NCI-H1105 (cell line): ENCODE measurements at regions not wholly inside any gene's neighbourhood (a gene's known extent, or its start where the extent isn't known, plus 50 kb on each side); places are given as distances from the start of the nearest gene placed in this dataset.
"Not testable (repeated sequence)": the region's sequence is repeated elsewhere in the genome, so short reads cannot be mapped to it uniquely, and the experiment has no call there.

Experiments
- DNase-seq: peaks from one replicate; lab custom pipeline; 2025; lab: John Stamatoyannopoulos, UW

- DNase-seq = no peak
These were observed 167.9 kb downstream of the NRN1 start for GRCh38 chr6:5838656-5839396.

- no peak for DNase-seq
These were observed 169.4 kb downstream of the NRN1 start for GRCh38 chr6:5837323-5837722.

GRCh38 chr6:5836597-5836996 lies 170.1 kb downstream of the NRN1 start:
- not testable (repeated sequence) for DNase-seq

DNA sequence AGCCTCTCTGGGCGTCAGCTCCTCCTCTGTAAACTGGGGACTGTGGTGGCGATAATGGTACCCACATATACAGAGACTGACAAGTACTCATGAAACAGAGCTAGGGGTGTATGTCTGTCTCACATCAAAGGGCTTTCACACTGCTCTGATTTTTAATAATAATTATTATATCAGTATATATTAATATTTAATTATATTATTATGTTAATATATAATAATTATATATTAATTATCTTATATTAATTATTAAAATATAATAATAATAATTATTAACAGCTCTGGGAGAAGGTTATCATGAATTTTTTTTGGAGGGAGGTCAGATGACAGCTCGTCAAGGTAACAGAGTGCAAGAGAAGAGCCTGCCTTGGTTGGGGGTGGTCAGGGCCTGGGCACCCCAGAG lies 173.6 kb downstream of the NRN1 start:
- DNase-seq = no peak

GRCh38 chr6:5832668-5833067 lies 174.1 kb downstream of the NRN1 start:
- no peak for DNase-seq

GRCh38 chr6:5831219-5831862 lies 175.4 kb downstream of the NRN1 start:
- DNase-seq = not testable (repeated sequence)

DNA sequence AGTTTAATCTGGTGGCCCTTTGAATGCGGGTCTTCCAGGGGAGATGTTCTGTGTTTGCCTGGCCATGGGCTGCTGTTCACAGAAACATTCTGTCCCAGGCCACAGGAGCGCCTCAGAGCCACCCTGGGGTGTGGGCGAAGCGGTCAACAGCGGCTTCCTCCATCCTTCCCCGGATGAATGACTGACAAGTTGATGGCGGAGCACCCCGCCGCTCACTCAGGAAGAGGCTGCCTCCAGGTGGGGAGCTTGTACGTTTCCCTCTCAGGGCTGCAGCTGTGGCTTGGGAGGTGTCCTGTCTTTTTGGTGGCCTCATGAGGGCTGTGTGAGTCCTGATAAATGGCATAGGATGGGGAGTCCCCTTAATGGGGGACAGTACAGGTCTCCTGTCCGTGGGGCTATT lies 178.4 kb downstream of the NRN1 start:
- DNase-seq = no peak

- DNase-seq = no peak
These were observed 179.4 kb downstream of the NRN1 start for GRCh38 chr6:5827056-5827904.

GRCh38 chr6:5824382-5824983 lies 182.2 kb downstream of the NRN1 start:
- not testable (repeated sequence) for DNase-seq
